ENCODE measurements at regions not wholly inside any gene's neighbourhood (a gene's known extent, or its start where the extent isn't known, plus 50 kb on each side); places are given as distances from the start of the nearest gene placed in this dataset.

- DNase-seq (ENCODE audit: extremely low read depth in 1 of 4, low spot score in 3 of 4) = no peak
- intact Hi-C loops (cut with micrococcal nuclease) (no loop called here), in situ Hi-C loops (cut with MboI) (no loop called here)
- no peak for ATAC-seq
- H3K27ac ChIP-seq (ENCODE audit: extremely low read depth, low read depth, low read length) = no peak overlapping the region
- H3K9me1 ChIP-seq (ENCODE audit: control insufficient read depth, insufficient read depth, low read length) = no peaks in the 10 kb centered on the region
- H4K20me1 ChIP-seq (replicated peaks; ENCODE audit: control insufficient read depth, insufficient read depth, low read length) = no peaks in the 10 kb centered on the region
- no peaks in the 10 kb centered on the region for H3K36me3 ChIP-seq (ENCODE audit: control insufficient read depth, insufficient read depth, low read length)
- BruUV-seq (replicated peaks) = no TSS peak
- H3K4me2 ChIP-seq (ENCODE audit: insufficient read depth, low read length) = no peak overlapping the region
- POLR2A ChIA-PET = no interaction called here
- H2AFZ ChIP-seq (ENCODE audit: low read depth, low read length) = no peak overlapping the region
- no peak for FAIRE-seq
- no peaks in the 10 kb centered on the region for H3K9me3 ChIP-seq (replicated peaks; ENCODE audit: control insufficient read depth, insufficient read depth, low read depth, low read length)
- no peaks in the 10 kb centered on the region for H3K4me1 ChIP-seq (replicated peaks in 1 of 2; ENCODE audit: control insufficient read depth in 2 of 2, insufficient read depth in 2 of 2, low read length in 2 of 2)
- H3K79me2 ChIP-seq (ENCODE audit: control insufficient read depth, insufficient read depth, low read length) = no peaks in the 10 kb centered on the region
- no peak overlapping the region for H3K9ac ChIP-seq (ENCODE audit: insufficient read depth in 1 of 2, low read depth in 2 of 2, low read length in 2 of 2)
- TF ChIP-seq POLR3A (IDR thresholded peaks at IDR 0.05; ENCODE audit: borderline replicate concordance, extremely low read depth, insufficient read depth, insufficient read length) (no peak), FOXK1 (CRISPR knock-in tag; IDR thresholded peaks at IDR 0.05; ENCODE audit: borderline replicate concordance) (no peak), GATA2 (CRISPR knock-in tag; IDR thresholded peaks at IDR 0.05) (no peak), NR2C2 (CRISPR knock-in tag; IDR thresholded peaks at IDR 0.05) (no peak), NR2C2 (tag; IDR thresholded peaks at IDR 0.05) (no peak), SIN3B (IDR thresholded peaks at IDR 0.05; ENCODE audit: low read depth) (no peak), EZH2 (IDR thresholded peaks at IDR 0.05; ENCODE audit: borderline replicate concordance, low read depth, low read length) (no peak), ZBTB34 (CRISPR knock-in tag; IDR thresholded peaks at IDR 0.05) (no peak)
- H3K27me3 ChIP-seq (ENCODE audit: control insufficient read depth in 2 of 2, insufficient read depth in 2 of 2, low read length in 2 of 2) = no peaks in the 10 kb centered on the region
- CTCF ChIA-PET (ENCODE audit: low intra/inter-chr PET ratio) = no interaction called here
- WGBS (ENCODE audit: insufficient coverage, low coverage, missing lambda C conversion rate) = 0% methylated on average over 5 of the region's 5 CpGs
- no peak overlapping the region for H3K4me3 ChIP-seq
Measured at GRCh38 chr7:89554209-89554608, 600.1 kb upstream of the STEAP1 start.

Measured in K562 (cell line).